SKM-1 (cell line): ENCODE measurements at regions not wholly inside any gene's neighbourhood (a gene's known extent, or its start where the extent isn't known, plus 50 kb on each side); places are given as distances from the start of the nearest gene placed in this dataset.

Experiments
- DNase-seq: peaks from one replicate; lab custom pipeline; 2025; ENCODE audit not compliant: unreplicated experiment; lab: John Stamatoyannopoulos, UW

DNA sequence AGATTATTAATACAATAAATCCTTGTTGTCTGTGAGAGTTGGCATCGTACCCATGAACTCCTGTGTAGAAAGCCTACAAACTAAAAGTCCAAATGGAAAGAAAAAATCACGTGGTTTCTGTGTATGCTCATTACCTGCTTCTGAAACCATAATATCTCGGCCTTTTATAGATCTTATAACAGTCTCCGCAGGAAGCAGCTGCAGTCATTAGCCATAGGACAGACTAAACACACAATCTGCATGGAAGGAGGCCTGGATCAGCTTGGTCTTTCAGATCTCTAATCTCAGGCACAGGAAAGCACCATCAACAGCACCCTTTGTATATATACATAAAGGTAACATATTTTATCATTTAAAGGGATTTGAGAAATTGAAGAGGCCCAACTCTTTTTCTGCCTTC lies 508.9 kb upstream of the TCF4 start:
- no peak for DNase-seq

DNA sequence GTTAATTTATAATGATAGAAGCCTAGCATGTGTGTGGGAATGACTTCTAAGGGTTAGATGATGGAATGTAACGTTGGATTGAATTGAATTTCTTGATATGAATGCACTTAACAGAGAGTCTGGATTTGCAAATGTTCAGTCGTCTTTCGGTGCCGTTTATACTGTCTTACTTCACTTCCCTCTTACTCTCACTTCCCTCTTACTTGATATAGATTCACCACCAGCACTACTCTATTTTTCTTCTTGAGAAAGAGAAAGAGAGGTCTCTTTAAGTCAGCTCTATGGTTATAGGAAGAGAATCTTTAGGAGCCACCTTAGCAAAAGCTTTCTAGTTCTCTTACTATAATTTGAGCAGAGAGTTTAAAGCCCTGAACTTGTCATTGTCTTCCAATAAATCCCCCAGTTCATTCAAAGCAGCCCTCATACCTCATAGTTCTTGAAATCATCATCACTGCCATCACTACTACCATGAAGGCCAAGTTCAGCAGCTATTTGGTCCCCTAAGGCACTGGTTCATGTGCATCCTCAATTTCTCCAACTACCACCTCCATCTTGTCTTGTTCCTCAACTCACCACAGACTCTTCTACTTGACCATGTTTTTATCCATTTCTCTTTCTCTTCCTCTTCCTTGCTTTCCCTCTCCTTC lies 501.7 kb upstream of the TCF4 start:
- peak; percentile 24 for DNase-seq

DNA sequence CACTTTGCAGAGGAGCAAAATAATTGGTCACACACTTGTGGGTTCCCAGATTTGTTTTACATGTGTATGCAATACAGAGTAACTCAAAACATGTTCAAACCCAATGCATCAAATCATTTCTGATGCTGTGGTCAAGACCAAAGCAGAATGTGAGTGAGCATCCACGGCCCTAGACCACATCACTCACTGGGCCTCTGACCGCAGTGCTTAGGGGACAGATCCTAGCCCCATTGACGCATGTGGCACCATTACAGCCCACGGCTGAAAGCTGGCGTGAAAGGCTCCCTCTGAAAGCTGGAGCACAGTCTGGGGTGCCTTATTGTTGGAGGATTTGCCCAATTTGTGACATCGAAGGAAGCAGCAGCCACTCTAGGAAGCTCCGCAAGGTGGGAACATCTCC lies 498.8 kb upstream of the TCF4 start:
- no peak for DNase-seq

DNA sequence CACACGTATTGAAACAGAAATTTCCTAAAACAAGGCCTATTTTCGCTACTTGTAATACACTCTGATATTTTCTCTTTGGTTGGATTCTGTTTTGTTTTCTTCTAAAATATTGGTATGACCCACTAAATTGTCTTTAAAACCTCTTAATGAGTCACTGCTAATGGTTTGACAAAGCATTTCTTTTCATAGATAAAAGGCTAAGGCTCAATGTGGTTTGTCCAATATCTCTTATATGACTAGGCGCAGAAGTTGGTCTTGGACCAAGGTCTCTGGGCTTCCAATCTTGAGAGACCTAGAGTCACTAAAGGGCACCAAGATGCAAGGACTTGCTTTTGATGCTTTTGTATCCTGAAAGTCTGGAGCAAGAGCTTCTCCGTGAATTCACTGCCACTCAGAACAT lies 498.2 kb upstream of the TCF4 start:
- DNase-seq = no peak

DNA sequence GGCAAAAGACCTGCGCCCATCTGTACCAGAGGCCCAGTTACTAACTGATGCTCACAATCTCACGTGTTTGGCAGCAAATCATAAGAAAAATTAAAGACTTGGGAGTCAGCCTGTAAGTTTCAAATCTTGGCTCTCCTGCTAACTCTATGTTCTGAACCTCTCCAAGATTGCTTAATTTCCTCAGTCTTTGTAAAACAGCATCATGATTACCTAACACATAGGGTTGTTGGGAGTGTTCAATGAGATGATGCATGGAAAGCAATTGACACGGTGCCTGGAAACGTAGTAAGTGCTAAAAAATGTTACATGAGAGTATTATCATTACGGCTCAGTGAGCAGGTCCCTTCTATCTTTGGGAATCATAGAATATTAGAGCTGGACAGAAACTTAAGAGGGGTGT lies 497.6 kb upstream of the TCF4 start:
- DNase-seq = no peak

DNA sequence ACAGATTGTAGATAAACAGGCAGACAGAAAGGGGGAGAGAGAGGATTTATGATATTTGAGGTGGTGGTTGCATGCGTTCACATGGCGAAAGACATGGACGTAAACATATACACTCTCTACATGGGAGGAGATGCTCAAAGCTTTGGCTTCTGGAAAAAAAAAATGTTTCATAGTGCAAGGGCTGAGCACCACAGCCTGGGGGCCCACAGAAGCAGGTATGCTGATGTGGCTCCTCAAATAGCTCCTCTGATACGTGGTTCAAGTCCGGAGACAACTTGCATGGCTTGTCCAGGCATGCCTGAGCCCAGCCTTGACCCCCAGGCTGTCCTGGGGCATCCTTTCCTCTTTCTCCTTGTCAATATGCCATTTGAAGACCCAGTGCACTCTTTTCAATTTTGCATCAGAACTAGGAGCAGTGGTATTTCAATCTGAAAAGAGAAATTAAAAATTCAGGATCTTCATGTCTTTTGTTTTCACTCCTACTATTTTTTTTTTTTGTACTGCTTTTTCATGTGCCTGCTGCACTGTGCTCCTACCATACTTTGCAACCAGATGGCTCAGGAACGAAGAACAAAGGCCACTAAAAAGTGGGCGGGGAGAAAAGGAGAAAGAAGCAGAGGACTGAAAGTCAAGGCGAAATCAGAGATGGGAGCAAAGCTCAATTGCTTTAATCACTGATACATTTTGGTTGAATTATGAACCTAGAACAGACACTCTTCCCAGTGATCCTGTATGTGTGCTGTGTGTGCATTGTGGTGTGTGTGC lies 495.7 kb upstream of the TCF4 start:
- DNase-seq = no peak

DNA sequence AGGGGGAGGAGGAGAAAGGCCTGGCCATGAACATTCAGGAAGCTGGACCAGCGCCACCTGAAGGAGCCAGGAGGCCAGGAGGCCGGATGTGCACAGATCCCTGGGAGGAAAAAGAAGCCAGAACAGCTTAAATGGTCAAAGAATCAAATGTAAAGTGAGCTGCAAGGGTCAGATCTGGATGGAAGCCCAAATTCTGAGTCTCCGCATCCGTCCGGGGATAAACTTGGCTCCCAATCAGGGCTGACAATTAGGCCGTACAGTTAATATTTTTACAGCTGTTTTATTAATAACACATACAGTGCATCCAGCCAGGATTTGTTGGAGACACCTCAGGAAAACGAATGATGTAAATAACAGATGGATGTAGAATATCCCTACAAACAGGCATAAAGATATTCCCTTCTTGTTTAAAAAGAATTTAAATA lies 495.1 kb upstream of the TCF4 start:
- DNase-seq = no peak

DNA sequence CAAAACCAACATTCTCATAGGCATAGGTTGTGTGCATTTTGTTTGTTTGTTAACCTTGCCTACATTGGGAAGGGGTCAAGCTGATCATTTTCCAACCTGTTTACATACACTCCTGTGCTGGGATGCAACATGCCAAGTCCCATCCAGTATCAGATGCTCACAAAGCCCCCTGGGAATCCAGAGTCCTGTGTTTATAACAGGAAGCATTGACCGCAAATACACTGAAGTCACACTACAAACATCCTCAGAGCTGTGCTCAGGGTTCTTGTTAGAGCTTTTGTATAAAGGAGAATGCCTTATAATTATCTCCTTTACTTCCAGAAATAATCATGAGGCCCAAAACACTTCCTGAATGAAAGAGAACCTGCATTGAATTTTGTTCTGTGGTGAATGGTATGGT lies 488.7 kb upstream of the TCF4 start:
- no peak for DNase-seq

DNA sequence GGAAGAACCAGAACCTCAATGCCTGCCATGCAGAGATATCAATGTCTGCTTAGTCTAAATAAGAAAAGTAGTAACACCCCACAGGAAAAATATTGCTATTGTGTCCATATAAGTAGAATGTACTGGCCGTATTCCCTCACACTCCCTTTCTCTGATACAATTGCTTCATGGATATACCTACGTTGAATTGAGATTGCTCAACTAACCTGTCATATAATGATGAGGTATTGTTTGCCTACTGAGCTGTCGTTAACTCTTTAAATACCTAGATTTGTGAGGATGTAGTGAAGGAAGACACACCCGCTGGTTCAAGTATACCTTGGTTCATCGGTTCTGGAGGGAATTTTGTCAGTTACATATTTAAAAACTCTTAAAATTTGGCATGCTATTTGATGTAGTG lies 480.7 kb upstream of the TCF4 start:
- DNase-seq = no peak

DNA sequence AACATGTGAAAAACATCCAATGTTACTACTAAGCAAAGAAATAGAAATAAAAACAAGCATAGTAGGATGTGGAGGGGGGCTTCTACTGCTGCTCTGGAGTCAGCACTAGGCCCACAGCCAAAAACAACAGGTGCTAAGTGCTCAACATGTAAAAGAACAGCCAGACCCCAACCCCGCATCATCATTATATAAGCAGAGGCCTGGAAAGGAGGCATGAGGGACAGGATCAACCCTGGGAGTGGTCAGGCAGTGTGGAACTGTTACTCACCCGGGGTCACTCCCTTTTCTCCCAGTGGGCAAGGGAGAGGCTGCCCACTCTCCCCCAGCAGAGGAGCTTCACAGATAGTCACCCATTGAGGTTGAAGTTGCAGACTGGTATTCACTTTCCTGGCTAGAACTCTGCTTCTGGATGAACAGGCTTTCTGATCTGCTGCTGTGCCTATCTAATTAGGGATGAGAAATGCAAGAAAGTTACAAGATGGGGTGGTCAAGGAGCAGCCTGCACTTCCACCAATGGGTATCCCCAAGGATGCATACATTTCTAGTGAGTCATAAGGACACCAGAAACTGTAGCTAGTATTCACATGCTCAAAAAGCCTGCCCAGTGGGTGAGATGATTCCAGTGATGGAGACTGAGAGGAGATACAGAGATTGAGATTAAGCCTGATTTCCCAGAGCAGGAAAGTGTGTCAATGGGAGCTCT lies 480.1 kb upstream of the TCF4 start:
- DNase-seq = no peak

DNA sequence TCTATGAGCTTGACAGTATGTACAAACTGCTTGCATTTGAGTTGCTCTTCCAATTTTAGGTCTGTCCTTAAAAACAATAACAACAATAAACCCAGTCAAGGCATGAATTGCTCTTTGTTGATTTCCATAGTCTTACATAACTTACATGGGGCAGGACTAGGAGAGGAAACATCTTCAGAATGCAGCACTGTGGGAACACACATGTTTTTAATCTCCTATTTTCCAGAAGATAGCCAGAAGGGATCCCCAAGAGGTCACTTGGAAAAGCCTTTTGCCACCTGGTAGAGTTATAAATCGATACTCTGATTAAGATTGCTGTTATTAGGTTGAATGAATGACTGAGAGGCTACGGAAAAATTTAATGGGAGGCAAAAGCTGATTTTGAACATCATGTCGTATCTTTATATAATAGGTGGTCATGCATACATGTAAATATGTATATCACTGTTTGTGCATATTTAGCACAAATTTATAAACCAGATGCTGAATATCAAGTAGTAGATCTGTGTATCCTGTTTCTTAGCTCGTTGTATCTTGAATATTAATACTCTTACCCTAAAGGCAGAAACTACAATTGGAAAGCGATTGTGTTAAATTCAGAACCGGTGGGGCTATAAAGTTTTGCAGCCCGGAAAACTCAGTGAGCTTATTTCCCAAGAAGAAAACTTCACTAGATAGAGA lies 479.4 kb upstream of the TCF4 start:
- no peak for DNase-seq

DNA sequence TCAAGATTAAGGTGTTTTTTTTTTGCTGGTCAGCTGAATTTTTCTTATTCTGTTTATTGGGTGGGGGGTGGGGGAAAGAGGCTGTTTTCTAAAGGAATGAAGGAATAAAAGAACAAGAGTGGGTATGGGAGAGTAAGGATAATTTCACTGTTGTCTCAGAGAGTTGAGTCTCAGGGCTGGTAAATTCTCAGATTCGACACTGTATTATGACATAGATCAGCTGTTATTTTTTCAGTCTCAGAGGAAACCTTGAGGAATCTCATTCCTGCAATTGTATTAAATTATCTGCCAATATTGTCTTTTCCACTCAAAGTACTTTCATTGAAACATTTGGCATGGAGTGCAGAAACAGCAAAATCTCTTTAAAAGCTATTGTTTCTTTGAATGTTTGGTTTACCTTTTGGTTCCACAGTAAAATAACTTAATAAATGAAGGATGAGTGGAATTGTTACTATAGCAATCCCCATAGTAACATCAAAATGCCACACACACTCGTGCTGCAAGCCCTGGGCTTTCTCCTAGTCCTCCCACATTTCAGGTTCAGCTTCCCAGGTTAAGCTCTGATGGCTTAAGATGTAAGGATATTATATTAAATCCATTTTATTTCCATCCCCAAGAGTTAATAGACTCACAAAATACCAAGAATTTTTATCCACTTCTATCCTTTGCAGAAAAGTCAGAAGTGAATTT lies 478.7 kb upstream of the TCF4 start:
- DNase-seq = no peak

DNA sequence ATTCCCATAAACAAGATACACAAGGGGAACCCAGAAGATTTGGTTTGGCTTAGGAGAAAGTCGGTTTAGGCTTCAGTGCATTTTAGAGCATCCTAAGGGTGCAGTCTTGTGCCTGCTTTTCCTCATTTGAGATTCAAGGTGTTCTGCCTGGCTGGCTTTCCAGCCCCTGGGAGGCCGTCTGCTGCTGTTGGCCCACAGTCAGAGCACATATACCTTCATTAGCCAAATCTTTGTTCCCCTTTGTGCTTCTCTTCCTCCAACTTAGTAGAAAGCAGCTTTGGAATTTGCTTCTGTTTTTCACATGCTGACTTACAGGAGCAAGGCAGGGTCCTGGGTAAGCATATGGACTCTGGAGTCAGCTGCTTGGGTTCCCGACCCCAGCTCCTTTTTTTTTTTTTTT lies 477.1 kb upstream of the TCF4 start:
- no peak for DNase-seq

DNA sequence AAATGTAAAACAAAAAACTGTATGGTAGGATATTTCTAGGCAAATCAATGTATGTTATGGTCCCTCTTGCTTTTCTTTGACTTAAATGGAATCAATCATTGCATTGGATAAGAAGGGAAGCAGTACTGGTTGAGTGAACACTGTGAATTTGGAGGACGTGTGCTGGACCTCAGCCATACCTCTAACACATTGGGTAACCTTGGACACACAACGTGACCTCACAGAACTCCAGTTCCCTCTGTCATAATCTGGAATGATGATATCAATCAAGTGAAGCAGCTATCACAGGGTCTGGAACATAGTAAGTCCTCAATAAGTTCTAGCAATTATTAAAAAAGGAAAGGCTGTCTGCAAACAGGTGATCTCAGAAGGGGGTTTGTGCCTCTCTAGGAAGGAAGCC lies 474.9 kb upstream of the TCF4 start:
- DNase-seq = no peak

DNA sequence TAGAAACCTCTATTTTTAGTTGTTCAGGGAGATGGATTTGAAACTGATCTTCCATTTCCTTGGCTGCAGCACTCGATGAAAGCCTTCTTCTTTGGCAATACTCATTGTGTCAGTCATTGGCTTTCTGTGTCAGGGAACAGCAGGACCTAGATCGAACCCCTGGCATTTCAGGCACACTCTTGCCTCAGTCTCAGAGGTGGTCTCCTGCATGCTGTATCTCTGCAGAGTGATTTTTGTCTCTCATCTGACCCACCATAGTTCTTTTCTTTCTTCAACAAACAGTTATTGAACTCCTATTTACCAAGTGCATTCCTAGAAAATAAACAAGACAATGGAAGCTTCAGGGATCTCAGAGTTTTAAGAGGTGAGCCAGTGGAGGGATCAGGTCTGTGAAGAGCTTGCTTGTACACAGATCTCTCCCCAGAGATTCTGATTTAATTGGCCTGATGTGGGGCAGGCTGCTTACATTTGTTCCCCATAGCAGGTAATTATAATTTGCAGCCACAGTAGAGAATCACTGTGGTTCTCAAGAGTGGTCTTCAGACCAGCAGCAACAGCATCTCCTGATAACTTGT lies 473.1 kb upstream of the TCF4 start:
- no peak for DNase-seq

DNA sequence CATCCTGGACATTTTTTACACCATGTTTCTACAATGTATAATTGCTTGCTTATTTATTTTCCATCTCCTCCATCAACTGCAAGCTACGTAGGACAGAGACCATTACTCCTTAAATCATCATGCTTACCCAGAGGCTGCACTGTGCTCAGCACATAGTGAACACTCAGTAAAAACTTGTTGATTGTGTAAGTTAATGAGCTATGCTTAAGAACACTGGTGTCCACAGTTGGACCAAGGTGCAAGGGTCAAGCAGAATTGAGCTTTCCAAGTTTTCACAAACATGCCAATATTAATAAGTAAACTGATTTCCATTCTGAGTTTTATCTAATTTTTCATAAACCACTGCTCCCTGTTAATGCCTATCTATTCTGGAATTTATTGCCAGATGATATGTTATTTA lies 464.2 kb upstream of the TCF4 start:
- no peak for DNase-seq

DNA sequence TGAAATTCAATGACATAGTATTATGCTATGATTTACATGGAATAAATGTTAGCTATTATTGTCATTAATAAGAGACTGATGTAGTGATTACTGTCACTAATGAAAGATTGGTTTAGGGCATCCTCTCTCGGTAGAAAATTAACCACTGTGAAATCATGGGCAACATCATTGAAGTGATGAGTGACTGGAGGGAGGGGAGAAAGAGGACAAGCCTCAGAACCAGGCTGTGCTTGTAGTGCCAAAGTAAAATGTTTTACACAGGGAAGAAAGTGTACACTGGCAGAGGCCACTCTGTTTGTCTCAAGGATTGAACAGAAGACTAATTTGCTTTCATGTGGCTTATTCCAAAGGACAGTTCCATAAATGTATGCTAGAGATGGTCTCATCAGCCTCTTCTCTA lies 456.2 kb upstream of the TCF4 start:
- DNase-seq = no peak

DNA sequence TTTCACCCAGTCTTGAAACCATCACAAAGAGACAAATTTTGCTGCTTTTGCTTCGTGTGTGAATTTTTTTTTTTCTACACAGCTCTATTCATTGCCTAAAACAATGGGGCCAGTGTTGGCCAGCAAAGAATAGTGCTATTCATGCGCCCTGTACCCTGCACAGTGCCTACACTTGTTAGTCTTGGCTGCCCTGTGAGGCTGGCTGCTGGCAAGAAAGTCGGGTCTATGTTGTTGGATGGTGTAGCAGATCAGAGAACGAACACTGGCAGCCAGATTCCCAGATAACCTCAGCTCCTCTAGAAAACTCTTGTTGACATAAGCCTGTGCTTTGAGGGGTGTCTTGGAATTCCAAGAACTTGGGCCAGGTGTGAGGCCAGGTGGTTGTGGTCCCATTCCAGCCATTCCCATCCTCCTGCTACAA lies 455.7 kb upstream of the TCF4 start:
- DNase-seq = no peak

DNA sequence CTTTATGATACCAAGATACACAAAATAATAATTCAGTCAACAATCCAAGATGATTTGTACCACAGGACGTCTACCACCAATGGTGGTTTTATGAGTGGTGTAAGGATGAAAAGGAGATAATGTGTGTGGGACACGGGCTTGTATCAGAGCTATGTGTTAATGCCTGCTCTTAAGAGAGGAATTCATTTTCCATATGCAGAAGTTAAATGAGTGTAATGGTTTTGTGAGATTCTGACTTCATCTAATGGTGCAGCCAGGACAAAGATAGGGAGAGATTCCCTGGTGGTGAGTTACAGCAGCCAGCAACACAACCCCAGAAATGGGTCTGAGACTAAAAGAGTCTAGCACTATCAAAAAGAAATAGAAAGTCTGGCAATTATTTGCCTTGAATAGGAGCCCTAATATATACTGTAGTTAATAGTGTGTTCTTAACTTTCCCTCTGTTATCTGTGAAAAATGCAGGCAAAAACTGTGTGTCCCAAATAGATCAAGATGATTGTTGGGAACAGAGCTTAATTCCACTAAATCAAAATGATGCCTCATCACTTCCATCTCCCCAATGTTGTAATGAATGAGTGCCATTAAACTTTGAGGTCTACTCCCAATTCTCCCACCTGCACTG lies 455.0 kb upstream of the TCF4 start:
- DNase-seq = no peak
